Upper lobe of left lung (tissue), 6 donors: ENCODE measurements at regions not wholly inside any gene's neighbourhood (a gene's known extent, or its start where the extent isn't known, plus 50 kb on each side); places are given as distances from the start of the nearest gene placed in this dataset.

Experiments used
- ATAC-seq, 2 donors: fragments of 200-7000 bp; cut with Tn5 transposase; one replicate each; pipeline ENCODE4 v1.9.1; 2022; ENCODE audit warnings: mild to moderate bottlenecking in 2 of 2, moderate library complexity in 2 of 2; ENCODE audit not compliant: low FRiP score in 2 of 2
- DNase-seq, 2 donors: peaks; one replicate each; pipeline ENCODE4 v3.0.0-alpha.2; 2019 to 2020
- H3K27ac ChIP-seq, 4 donors: fragments of 200-600 bp; sonication (generic); one replicate each; pipeline ENCODE4 v1.5.1; 2016 to 2019
- H3K27me3 ChIP-seq, 4 donors: fragments of 200-600 bp; sonication (generic); one replicate each; pipeline ENCODE4 v1.5.1; 2017 to 2019
- H3K36me3 ChIP-seq, 4 donors: fragments of 200-600 bp; sonication (generic); one replicate each; pipeline ENCODE4 v1.5.1; 2016 to 2019
- H3K4me1 ChIP-seq, 4 donors: fragments of 200-600 bp; sonication (generic); one replicate each; pipeline ENCODE4 v1.5.1; 2018 to 2019
- H3K4me3 ChIP-seq, 4 donors: fragments of 200-600 bp; sonication (generic); one replicate each; pipeline ENCODE4 v1.5.1; 2017 to 2019; ENCODE audit warnings: mild to moderate bottlenecking in 2 of 4, moderate library complexity in 1 of 4
- H3K9me3 ChIP-seq, 4 donors: fragments of 200-600 bp; sonication (generic); one replicate each; pipeline ENCODE4 v1.5.1; 2018 to 2019
- CTCF ChIP-seq, 6 experiments: fragments of 450-650 bp in 4 of 6; fragments of 200-600 bp in 2 of 6; sonication (generic) in 2 of 6; IDR thresholded peaks; one replicate each; pipeline ENCODE4 v1.5.1; 2016 to 2019; ENCODE audit warnings: antibody characterized with exemption in 6 of 6
- EP300 ChIP-seq, 4 donors: sonication (generic); formaldehyde crosslinking; IDR thresholded peaks; one replicate each; pipeline ENCODE4 v1.5.1; 2017; ENCODE audit warnings: antibody characterized with exemption in 4 of 4, control low read depth in 2 of 4
- POLR2A ChIP-seq, 4 donors: fragments of 450-650 bp; IDR thresholded peaks; one replicate each; pipeline ENCODE4 v1.5.1; 2016 to 2017; ENCODE audit warnings: antibody characterized with exemption in 4 of 4, mild to moderate bottlenecking in 2 of 4
- POLR2AphosphoS5 ChIP-seq, 2 donors: sonication (generic); formaldehyde crosslinking; IDR thresholded peaks; one replicate each; pipeline ENCODE4 v1.5.1; 2017; ENCODE audit warnings: antibody characterized with exemption in 2 of 2
- WGBS, 2 donors: methylation state at CpG; one replicate each; pipeline ENCODE4 v1.1.5; 2017 to 2018; 5-methylcytosine and 5-hydroxymethylcytosine counted together
- donor health status: DM: no; HTN: no; CAD: no; lungs with moderate emphysema.
- donor health status: DM: no; HTN: yes; CAD: no; lungs with severe emphysema.

GRCh38 chr5:102623329-102624065 lies 124.7 kb upstream of the SLCO6A1 start:
- no peaks in the 10 kb centered on the region for H3K27me3 ChIP-seq
- no peaks in the 10 kb centered on the region for H3K36me3 ChIP-seq
- DNase-seq (no peak), ATAC-seq (no peak)
- H3K9me3 ChIP-seq = no peaks in the 10 kb centered on the region
- WGBS, 2 donors = 64 to 70% methylated on average over 4 of the region's 4 CpGs
- no peaks in the 10 kb centered on the region for H3K4me1 ChIP-seq
- TF ChIP-seq EP300 (IDR thresholded peaks at IDR 0.05) (no peak), POLR2A (IDR thresholded peaks at IDR 0.05) (no peak), CTCF (IDR thresholded peaks at IDR 0.05) (no peak), POLR2AphosphoS5 (IDR thresholded peaks at IDR 0.05) (no peak)
- H3K4me3 ChIP-seq = no peak overlapping the region
- no peak overlapping the region for H3K27ac ChIP-seq

- H3K27me3 ChIP-seq = no peaks in the 10 kb centered on the region
- DNase-seq = no peak
- H3K4me1 ChIP-seq = no peaks in the 10 kb centered on the region
- no peak overlapping the region for H3K27ac ChIP-seq
- no peak for ATAC-seq
- TF ChIP-seq CTCF (IDR thresholded peaks at IDR 0.05) (no peak), EP300 (IDR thresholded peaks at IDR 0.05) (no peak), POLR2A (IDR thresholded peaks at IDR 0.05) (no peak), POLR2AphosphoS5 (IDR thresholded peaks at IDR 0.05) (no peak)
- H3K9me3 ChIP-seq = no peaks in the 10 kb centered on the region
- H3K36me3 ChIP-seq = no peaks in the 10 kb centered on the region
- WGBS, 2 donors = 52 to 54% methylated on average over 6 of the region's 6 CpGs
- no peak overlapping the region for H3K4me3 ChIP-seq
Measured at GRCh38 chr5:102624405-102624804, 125.6 kb upstream of the SLCO6A1 start.

GRCh38 chr5:102625468-102625867 lies 126.7 kb upstream of the SLCO6A1 start:
- TF ChIP-seq POLR2A (IDR thresholded peaks at IDR 0.05) (no peak), POLR2AphosphoS5 (IDR thresholded peaks at IDR 0.05) (no peak), CTCF (IDR thresholded peaks at IDR 0.05) (no peak), EP300 (IDR thresholded peaks at IDR 0.05) (no peak)
- no peaks in the 10 kb centered on the region for H3K36me3 ChIP-seq
- no peaks in the 10 kb centered on the region for H3K27me3 ChIP-seq
- H3K4me3 ChIP-seq = no peak overlapping the region
- ATAC-seq (no peak), DNase-seq (no peak)
- H3K27ac ChIP-seq = no peak overlapping the region
- no peaks in the 10 kb centered on the region for H3K4me1 ChIP-seq
- H3K9me3 ChIP-seq = no peaks in the 10 kb centered on the region

- Histone ChIP-seq H3K27me3 (no peaks in the 10 kb centered on the region), H3K36me3 (no peaks in the 10 kb centered on the region), H3K9me3 (no peaks in the 10 kb centered on the region), H3K27ac (no peak overlapping the region), H3K4me3 (no peak overlapping the region), H3K4me1 (no peaks in the 10 kb centered on the region)
- DNase-seq (no peak), ATAC-seq (no peak)
- TF ChIP-seq POLR2A (IDR thresholded peaks at IDR 0.05) (no peak), CTCF (IDR thresholded peaks at IDR 0.05) (no peak), EP300 (IDR thresholded peaks at IDR 0.05) (no peak), POLR2AphosphoS5 (IDR thresholded peaks at IDR 0.05) (no peak)
- WGBS, 2 donors = 66 to 69% methylated on average over 3 of the region's 3 CpGs
Measured at GRCh38 chr5:102625928-102626327, 127.1 kb upstream of the SLCO6A1 start.

- H3K4me1 ChIP-seq = no peaks in the 10 kb centered on the region
- ATAC-seq = no peak
- no peak for DNase-seq
- H3K9me3 ChIP-seq = no peaks in the 10 kb centered on the region
- H3K27ac ChIP-seq = no peak overlapping the region
- H3K4me3 ChIP-seq = no peak overlapping the region
- no peaks in the 10 kb centered on the region for H3K36me3 ChIP-seq
- TF ChIP-seq POLR2AphosphoS5 (IDR thresholded peaks at IDR 0.05) (no peak), EP300 (IDR thresholded peaks at IDR 0.05) (no peak), CTCF (IDR thresholded peaks at IDR 0.05) (no peak), POLR2A (IDR thresholded peaks at IDR 0.05) (no peak)
- H3K27me3 ChIP-seq = no peaks in the 10 kb centered on the region
Measured at GRCh38 chr5:102627315-102627714, 127.8 kb upstream of the PAM start.
